GM23248 (cell line): ENCODE measurements at regions not wholly inside any gene's neighbourhood (a gene's known extent, or its start where the extent isn't known, plus 50 kb on each side); places are given as distances from the start of the nearest gene placed in this dataset.
A peak's percentile ranks its signal among the peaks of the same experiment; 100 is the strongest.

Experiments
- DNase-seq: peaks from one replicate; pipeline ENCODE4 v3.0.0-alpha.2; 2015
- H2AFZ ChIP-seq: fragments of 200-600 bp; sonication (generic); 2 replicates; pipeline ENCODE4 v1.6.1; 2016; ENCODE audit warnings: antibody characterized with exemption
- H3F3A ChIP-seq: fragments of 200-600 bp; sonication (generic); 2 replicates; pipeline ENCODE4 v1.6.1; 2016; ENCODE audit warnings: mild to moderate bottlenecking, antibody characterized with exemption, mixed run types; ENCODE audit not compliant: insufficient read depth
- H3K27ac ChIP-seq: fragments of 200-600 bp; sonication (generic); 2 replicates; pipeline ENCODE4 v1.5.1; 2016; ENCODE audit warnings: mild to moderate bottlenecking
- H3K27me3 ChIP-seq: fragments of 200-600 bp; sonication (generic); replicated peaks from 2 replicates; pipeline ENCODE4 v1.6.1; 2016; ENCODE audit warnings: mild to moderate bottlenecking; ENCODE audit not compliant: insufficient read depth
- H3K36me3 ChIP-seq: fragments of 200-600 bp; sonication (generic); 2 replicates; pipeline ENCODE4 v1.6.1; 2016; ENCODE audit warnings: low read depth, mild to moderate bottlenecking
- H3K4me1 ChIP-seq: fragments of 200-600 bp; sonication (generic); 2 replicates; pipeline ENCODE4 v1.6.1; 2016; ENCODE audit warnings: mild to moderate bottlenecking; ENCODE audit not compliant: insufficient read depth
- H3K4me2 ChIP-seq: fragments of 200-600 bp; sonication (generic); one replicate; pipeline ENCODE4 v1.6.1; 2016; ENCODE audit warnings: mild to moderate bottlenecking; ENCODE audit not compliant: unreplicated experiment
- H3K4me3 ChIP-seq: fragments of 200-600 bp; sonication (generic); 2 replicates; pipeline ENCODE4 v1.5.1; 2016; ENCODE audit warnings: mild to moderate bottlenecking
- H3K79me2 ChIP-seq: fragments of 200-600 bp; sonication (generic); 2 replicates; pipeline ENCODE4 v1.6.1; 2016; ENCODE audit warnings: mild to moderate bottlenecking; ENCODE audit not compliant: insufficient read depth
- H3K9ac ChIP-seq: fragments of 200-600 bp; sonication (generic); 2 replicates; pipeline ENCODE4 v1.6.1; 2016; ENCODE audit warnings: mild to moderate bottlenecking
- H3K9me2 ChIP-seq: fragments of 200-600 bp; sonication (generic); 2 replicates; pipeline ENCODE4 v1.6.1; 2016; ENCODE audit warnings: mixed run types, mild to moderate bottlenecking, moderate library complexity; ENCODE audit not compliant: insufficient read depth
- H3K9me3 ChIP-seq: fragments of 200-600 bp; sonication (generic); one replicate; pipeline ENCODE4 v1.6.1; 2017; ENCODE audit warnings: low read depth
- H4K20me1 ChIP-seq: fragments of 200-600 bp; sonication (generic); 2 replicates; pipeline ENCODE4 v1.6.0; 2016; ENCODE audit not compliant: insufficient read depth
- EZH2 ChIP-seq: fragments of 200-600 bp; sonication (generic); IDR thresholded peaks from 2 replicates; pipeline ENCODE4 v1.6.1; 2018; ENCODE audit warnings: antibody characterized with exemption, mild to moderate bottlenecking; ENCODE audit not compliant: insufficient read depth, poor library complexity, severe bottlenecking
- EZH2phosphoT487 ChIP-seq: fragments of 200-600 bp; sonication (generic); IDR thresholded peaks from 2 replicates; pipeline ENCODE4 v1.6.1; 2018; ENCODE audit warnings: antibody characterized with exemption, moderate library complexity, mild to moderate bottlenecking, low read depth; ENCODE audit not compliant: insufficient read depth
- WGBS, 2 experiments: methylation state at CpG; one replicate each; pipeline ENCODE4 v1.1.6; 2015 to 2017; ENCODE audit warnings: low lambda C conversion rate in 2 of 2, low coverage in 1 of 2; ENCODE audit errors: missing lambda C conversion rate in 2 of 2; 5-methylcytosine and 5-hydroxymethylcytosine counted together
- in situ Hi-C: fragments of 300-500 bp; cut with MboI; formaldehyde crosslinking; loops from 2 replicates; pipeline ENCODE4 v1.15.0; 2020

DNA sequence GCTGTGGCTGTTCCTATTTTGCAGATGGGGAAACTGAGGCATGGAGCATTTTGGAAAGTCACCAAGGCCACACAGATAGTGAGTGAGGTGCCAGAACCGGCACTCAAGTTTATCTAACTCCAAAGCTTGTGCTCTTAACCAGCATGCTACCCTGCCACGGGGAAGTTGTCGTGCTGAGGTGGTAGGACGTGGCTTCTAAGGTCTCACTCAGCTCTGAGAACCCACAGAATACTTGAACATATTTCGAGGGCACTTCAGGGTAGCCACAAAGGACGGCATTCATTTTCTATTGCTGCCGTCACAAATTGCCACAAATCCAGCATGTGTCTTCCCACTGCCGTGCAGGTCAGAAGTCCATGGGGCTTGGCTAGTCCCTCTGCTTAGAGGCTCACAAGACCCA is 116.7 kb downstream of the OLFM1 start:
- no peak overlapping the region for H3K27ac ChIP-seq
- H3K79me2 ChIP-seq, result no peaks in the 10 kb centered on the region
- no peaks in the 10 kb centered on the region for H3K4me1 ChIP-seq
- H3K9ac ChIP-seq, result no peak overlapping the region
- no peak for DNase-seq
- in situ Hi-C loops, result no loop called here
- peaks cover 9% of the 10 kb centered on the region; the same call in 1 of the 2 replicates for H3K27me3 ChIP-seq
- no peaks in the 10 kb centered on the region for H3F3A ChIP-seq
- no peaks in the 10 kb centered on the region for H3K9me2 ChIP-seq
- H3K4me3 ChIP-seq, result no peak overlapping the region
- H3K36me3 ChIP-seq, result no peaks in the 10 kb centered on the region
- H2AFZ ChIP-seq, result no peak overlapping the region
- H3K9me3 ChIP-seq, result no peaks in the 10 kb centered on the region
- no peak overlapping the region for H3K4me2 ChIP-seq
- TF ChIP-seq EZH2phosphoT487 (no peak), EZH2 (no peak)
- WGBS, 2 experiments, result 54 to 61% methylated on average over 8 of the region's 8 CpGs
- no peaks in the 10 kb centered on the region for H4K20me1 ChIP-seq

DNA sequence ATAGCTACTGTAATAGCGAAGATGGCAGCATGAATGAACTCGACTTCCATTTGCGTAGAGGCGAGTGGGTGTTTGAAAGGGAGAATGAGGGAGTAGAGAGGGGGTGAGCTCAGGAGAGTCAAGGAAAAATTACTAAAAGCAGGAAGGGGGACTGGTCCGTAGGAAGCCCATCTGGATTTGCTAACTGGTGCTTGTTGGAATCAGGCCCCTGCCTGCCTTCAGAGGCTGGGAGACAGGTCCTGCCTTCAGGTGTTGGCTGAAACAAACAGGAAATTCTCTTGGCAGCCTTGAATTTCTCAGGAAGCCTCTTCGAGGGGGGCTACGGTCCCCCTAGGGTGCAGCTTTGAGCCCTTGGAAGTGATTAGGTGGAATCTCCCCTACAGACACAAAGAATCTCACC is 121.7 kb downstream of the OLFM1 start:
- H3K4me2 ChIP-seq, result no peak overlapping the region
- no peaks in the 10 kb centered on the region for H4K20me1 ChIP-seq
- H3K4me3 ChIP-seq, result no peak overlapping the region
- DNase-seq, result no peak
- H3K9me3 ChIP-seq, result no peaks in the 10 kb centered on the region
- no peak overlapping the region for H3K27ac ChIP-seq
- H3K79me2 ChIP-seq, result no peaks in the 10 kb centered on the region
- TF ChIP-seq EZH2phosphoT487, result no peak
- TF ChIP-seq EZH2, result no peak
- 16 to 21% methylated on average over 7 of the region's 7 CpGs for WGBS, 2 experiments
- no peaks in the 10 kb centered on the region for H3K9me2 ChIP-seq
- H2AFZ ChIP-seq, result no peak overlapping the region
- in situ Hi-C loops, result no loop called here
- no peaks in the 10 kb centered on the region; the same call in 1 of the 2 replicates for H3K27me3 ChIP-seq
- no peaks in the 10 kb centered on the region for H3K36me3 ChIP-seq
- H3K9ac ChIP-seq, result no peak overlapping the region
- H3K4me1 ChIP-seq, result no peaks in the 10 kb centered on the region
- H3F3A ChIP-seq, result no peaks in the 10 kb centered on the region

DNA sequence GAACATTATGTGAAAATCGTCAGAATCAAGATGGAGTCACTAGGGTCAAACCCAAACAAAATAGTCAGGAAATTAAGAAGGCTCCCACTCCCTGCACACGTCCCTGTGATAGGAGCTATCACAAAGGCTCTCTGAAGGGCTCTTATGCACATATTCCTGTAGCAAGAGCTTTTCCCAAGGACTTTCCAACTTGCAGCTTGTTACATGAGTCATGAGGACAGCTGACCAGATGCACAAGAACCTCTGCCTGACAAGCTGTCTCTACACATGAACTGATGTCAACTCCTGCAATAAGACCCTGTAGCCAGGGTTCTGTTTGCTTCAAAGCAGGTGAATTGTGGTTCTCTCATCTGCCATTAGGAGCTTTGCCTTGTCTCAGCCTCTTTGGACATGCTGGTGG is 122.4 kb downstream of the OLFM1 start:
- Histone ChIP-seq H3K4me3 (no peak overlapping the region), H3K27me3 (peaks cover 7% of the 10 kb centered on the region), H3K9me3 (no peaks in the 10 kb centered on the region), H3K36me3 (no peaks in the 10 kb centered on the region), H3K9ac (no peak overlapping the region), H4K20me1 (no peaks in the 10 kb centered on the region), H3K4me1 (no peaks in the 10 kb centered on the region), H3F3A (no peaks in the 10 kb centered on the region), H3K4me2 (no peak overlapping the region), H2AFZ (no peak overlapping the region), H3K79me2 (no peaks in the 10 kb centered on the region), H3K9me2 (no peaks in the 10 kb centered on the region), H3K27ac (no peak overlapping the region)
- TF ChIP-seq EZH2phosphoT487, result no peak
- no peak for TF ChIP-seq EZH2
- in situ Hi-C loops, result no loop called here
- 6 to 12% methylated on average over 2 of the region's 2 CpGs for WGBS, 2 experiments
- peak; percentile 25 for DNase-seq

DNA sequence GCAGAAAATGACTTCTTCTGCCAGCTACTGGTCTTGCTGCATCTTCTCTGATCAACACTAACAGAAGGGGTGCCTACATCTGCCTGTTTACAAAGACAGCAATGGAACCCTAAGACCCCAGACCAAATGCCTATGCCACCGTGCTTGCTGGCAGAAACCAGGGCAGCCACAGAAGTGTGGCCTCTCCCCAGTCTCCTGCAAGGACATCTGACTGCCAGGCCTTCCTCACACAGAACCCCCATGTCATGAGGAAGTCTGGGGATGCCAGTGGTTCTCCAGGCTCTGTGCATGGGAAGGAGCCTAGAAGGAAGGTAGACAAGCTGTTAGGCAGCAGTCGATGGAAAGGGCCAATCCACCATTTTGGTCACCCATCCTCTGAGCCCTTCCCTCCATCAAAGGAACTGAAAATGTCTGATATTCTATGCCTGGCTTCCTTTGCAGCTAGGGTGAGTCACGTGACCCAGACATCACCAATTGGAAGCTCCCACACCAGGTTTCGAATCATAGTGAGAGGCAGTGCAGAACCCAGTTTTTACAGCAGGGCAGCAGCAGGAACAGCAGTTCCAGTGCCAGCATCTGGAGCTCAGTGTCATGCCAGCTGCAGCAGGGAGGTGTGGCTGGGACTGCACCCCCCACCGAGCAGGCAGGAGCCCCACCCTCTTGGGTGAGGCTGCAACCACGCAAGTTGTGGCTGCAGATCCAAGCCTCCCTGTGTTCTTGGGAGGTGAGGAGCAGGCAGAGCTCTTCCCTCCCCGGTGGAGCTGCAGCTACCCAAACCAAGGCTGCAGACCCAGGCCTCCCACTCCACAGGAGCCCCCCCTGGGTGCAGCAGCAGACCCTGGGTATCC is 123.4 kb downstream of the OLFM1 start:
- Histone ChIP-seq H3K27ac (no peak overlapping the region), H3K9me3 (no peaks in the 10 kb centered on the region), H3K4me1 (no peaks in the 10 kb centered on the region), H3K4me3 (no peak overlapping the region), H4K20me1 (no peaks in the 10 kb centered on the region), H3K9ac (no peak overlapping the region), H3K36me3 (no peaks in the 10 kb centered on the region), H3K4me2 (no peak overlapping the region), H3K9me2 (no peaks in the 10 kb centered on the region), H3K79me2 (no peaks in the 10 kb centered on the region), H3F3A (no peaks in the 10 kb centered on the region), H2AFZ (no peak overlapping the region), H3K27me3 (peaks cover 12% of the 10 kb centered on the region)
- DNase-seq, result no peak
- WGBS, 2 experiments, result 26 to 31% methylated on average over 6 of the region's 7 CpGs
- no peak for TF ChIP-seq EZH2
- TF ChIP-seq EZH2phosphoT487, result no peak
- in situ Hi-C loops, result no loop called here
